Liver (tissue), 3 donors: ENCODE measurements at regions not wholly inside any gene's neighbourhood (a gene's known extent, or its start where the extent isn't known, plus 50 kb on each side); places are given as distances from the start of the nearest gene placed in this dataset.

Source experiments
- GABPA ChIP-seq, 2 donors: IDR thresholded peaks in 1 of 2; conservative IDR thresholded peaks in 1 of 2; 2 replicates each; pipeline ENCODE4 v1.6.1; 2016; ENCODE audit warnings: antibody characterized with exemption in 2 of 2, mild to moderate bottlenecking in 1 of 2, moderate library complexity in 1 of 2
- TF ChIP-seq, protein P1 (sequence below): fragments of 150-350 bp; IDR thresholded peaks from 2 replicates; pipeline ENCODE4 v1.5.1; 2017; ENCODE audit warnings: improper control_type of control experiment, low read depth, low read length; ENCODE audit not compliant: missing input control
- donor health status: healthy.
- donor health status: healthy.

DNA sequence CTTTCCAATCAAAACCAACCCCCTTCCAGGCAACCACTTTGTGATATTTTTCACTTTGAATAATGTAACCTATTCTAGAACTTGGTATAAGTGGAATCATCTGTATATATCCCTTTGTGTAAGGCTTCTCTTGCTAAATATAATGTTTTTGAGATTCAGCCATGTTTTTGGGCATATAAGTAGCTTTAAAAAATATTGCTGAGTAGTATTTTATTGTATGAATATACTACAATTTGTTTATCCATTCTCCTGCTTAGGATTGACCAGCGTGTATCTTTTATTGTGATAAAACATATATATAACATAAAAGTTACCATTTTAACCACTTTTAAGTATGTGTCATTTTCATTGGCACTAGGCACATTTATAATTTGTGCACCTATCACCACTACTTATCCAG is 79.8 kb upstream of the GPR139 start:
- TF ChIP-seq, protein P1, sequence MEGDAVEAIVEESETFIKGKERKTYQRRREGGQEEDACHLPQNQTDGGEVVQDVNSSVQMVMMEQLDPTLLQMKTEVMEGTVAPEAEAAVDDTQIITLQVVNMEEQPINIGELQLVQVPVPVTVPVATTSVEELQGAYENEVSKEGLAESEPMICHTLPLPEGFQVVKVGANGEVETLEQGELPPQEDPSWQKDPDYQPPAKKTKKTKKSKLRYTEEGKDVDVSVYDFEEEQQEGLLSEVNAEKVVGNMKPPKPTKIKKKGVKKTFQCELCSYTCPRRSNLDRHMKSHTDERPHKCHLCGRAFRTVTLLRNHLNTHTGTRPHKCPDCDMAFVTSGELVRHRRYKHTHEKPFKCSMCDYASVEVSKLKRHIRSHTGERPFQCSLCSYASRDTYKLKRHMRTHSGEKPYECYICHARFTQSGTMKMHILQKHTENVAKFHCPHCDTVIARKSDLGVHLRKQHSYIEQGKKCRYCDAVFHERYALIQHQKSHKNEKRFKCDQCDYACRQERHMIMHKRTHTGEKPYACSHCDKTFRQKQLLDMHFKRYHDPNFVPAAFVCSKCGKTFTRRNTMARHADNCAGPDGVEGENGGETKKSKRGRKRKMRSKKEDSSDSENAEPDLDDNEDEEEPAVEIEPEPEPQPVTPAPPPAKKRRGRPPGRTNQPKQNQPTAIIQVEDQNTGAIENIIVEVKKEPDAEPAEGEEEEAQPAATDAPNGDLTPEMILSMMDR: no peak
- TF ChIP-seq GABPA (IDR thresholded peaks at IDR 0.05 in 1 of 2, conservative IDR thresholded peaks at IDR 0.05 in 1 of 2): no peak
